ENCODE measurements at regions not wholly inside any gene's neighbourhood (a gene's known extent, or its start where the extent isn't known, plus 50 kb on each side); places are given as distances from the start of the nearest gene placed in this dataset.

GRCh38 chr6:150729188-150729748 is 129.6 kb downstream of the PLEKHG1 start:
- intact Hi-C loops (cut with micrococcal nuclease; ENCODE audit: unreplicated experiment) (no loop called here), in situ Hi-C loops (cut with HindIII; ENCODE audit: extremely low pct_ligation_motif_present, low pct_unique_long_range_greater_than_20kb) (no loop called here)
- FAIRE-seq = no peak
- H3K4me3 ChIP-seq (replicated peaks in 1 of 3; ENCODE audit: insufficient read depth in 1 of 3, low read depth in 2 of 3, low read length in 3 of 3) = no peak overlapping the region
- no peak for DNase-seq (ENCODE audit: low spot score)
- 22% methylated on average over 7 of the region's 7 CpGs for WGBS (ENCODE audit: low lambda C conversion rate)
- no peak overlapping the region for H2AFZ ChIP-seq (ENCODE audit: low read length)
- BruUV-seq (replicated peaks) = no TSS peak
- CTCF ChIA-PET (ENCODE audit: low intra/inter-chr PET ratio, low total read pairs) = no interaction called here
- no peaks in the 10 kb centered on the region for H3K36me3 ChIP-seq (replicated peaks in 1 of 2; ENCODE audit: control insufficient read depth in 1 of 2, insufficient read depth in 2 of 2, low read length in 2 of 2)
- H4K20me1 ChIP-seq (ENCODE audit: insufficient read depth, low read length) = no peaks in the 10 kb centered on the region
- H3K9ac ChIP-seq (ENCODE audit: insufficient read depth, low read depth, low read length) = no peak overlapping the region
- no peak overlapping the region for H3K4me2 ChIP-seq (ENCODE audit: low read depth, low read length)
- POLR2A ChIA-PET = no interaction called here
- TF ChIP-seq IRX3 (CRISPR knock-in tag; IDR thresholded peaks at IDR 0.05; ENCODE audit: borderline replicate concordance, low read depth) = no peak
- no peak for TF ChIP-seq RAD21 (CRISPR knock-in tag; IDR thresholded peaks at IDR 0.05)
- no peak for TF ChIP-seq SYNCRIP (IDR thresholded peaks at IDR 0.05; ENCODE audit: insufficient read depth, low read depth, low read length)
- no peak overlapping the region for H3K27ac ChIP-seq (ENCODE audit: extremely low read length, insufficient read depth, low read length)
- no peaks in the 10 kb centered on the region for H3K9me3 ChIP-seq (ENCODE audit: low read length)
- ATAC-seq = no peak
- no peaks in the 10 kb centered on the region; a peak in 1 of 5 replicates for H3K27me3 ChIP-seq (ENCODE audit: control insufficient read depth in 1 of 2, insufficient read depth in 2 of 2, low read length in 2 of 2)
- no peaks in the 10 kb centered on the region for H3K79me2 ChIP-seq (ENCODE audit: insufficient read depth, low read length)
- no peaks in the 10 kb centered on the region for H3K4me1 ChIP-seq (ENCODE audit: insufficient read depth, low read length)

DNA sequence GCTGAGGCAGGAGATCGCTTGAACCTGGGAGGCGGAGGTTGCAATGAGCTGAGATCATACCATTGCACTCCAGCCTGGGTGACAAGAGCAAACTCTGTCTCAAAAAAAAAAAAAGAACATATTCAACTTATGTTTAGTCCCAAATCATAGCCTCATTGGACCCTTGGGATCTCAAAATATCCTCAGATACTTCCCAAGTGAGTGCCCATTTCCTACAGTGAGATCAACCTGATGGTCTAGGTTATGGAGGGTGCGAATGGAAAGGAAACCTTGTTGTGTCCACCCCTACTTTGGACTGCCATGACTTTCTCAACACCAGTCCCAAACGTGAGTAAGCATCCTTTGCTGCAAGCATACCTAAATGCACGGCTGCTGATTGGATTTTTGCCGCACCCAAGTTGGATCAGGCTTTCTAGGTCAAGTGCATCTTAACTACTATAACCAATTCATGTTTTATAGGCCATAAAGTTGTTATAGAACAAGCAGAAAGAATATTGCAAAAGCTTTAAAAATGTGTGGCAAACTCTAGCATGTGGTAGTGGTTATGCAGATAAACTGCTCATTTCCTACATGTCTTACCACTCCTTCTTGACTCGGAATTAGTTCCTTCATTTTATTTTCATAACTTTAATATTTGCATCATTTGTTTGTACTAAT is 131.2 kb downstream of the PLEKHG1 start:
- CTCF ChIA-PET (ENCODE audit: low intra/inter-chr PET ratio, low total read pairs) = no interaction called here
- Histone ChIP-seq H3K79me2 (ENCODE audit: insufficient read depth, low read length) (no peaks in the 10 kb centered on the region), H2AFZ (ENCODE audit: low read length) (no peak overlapping the region), H3K4me3 (replicated peaks in 1 of 3; ENCODE audit: insufficient read depth in 1 of 3, low read depth in 2 of 3, low read length in 3 of 3) (no peak overlapping the region), H3K9me3 (ENCODE audit: low read length) (no peaks in the 10 kb centered on the region), H3K36me3 (replicated peaks in 1 of 2; ENCODE audit: control insufficient read depth in 1 of 2, insufficient read depth in 2 of 2, low read length in 2 of 2) (no peaks in the 10 kb centered on the region), H3K27ac (ENCODE audit: extremely low read length, insufficient read depth, low read length) (no peak overlapping the region), H3K4me1 (ENCODE audit: insufficient read depth, low read length) (no peaks in the 10 kb centered on the region), H3K27me3 (ENCODE audit: control insufficient read depth in 1 of 2, insufficient read depth in 2 of 2, low read length in 2 of 2) (no peaks in the 10 kb centered on the region; a peak in 1 of 5 replicates), H4K20me1 (ENCODE audit: insufficient read depth, low read length) (no peaks in the 10 kb centered on the region), H3K9ac (ENCODE audit: insufficient read depth, low read depth, low read length) (no peak overlapping the region), H3K4me2 (ENCODE audit: low read depth, low read length) (no peak overlapping the region)
- no TSS peak for BruUV-seq (replicated peaks)
- WGBS (ENCODE audit: low lambda C conversion rate) = 47% methylated on average over 7 of the region's 7 CpGs
- no peak for DNase-seq (ENCODE audit: low spot score)
- intact Hi-C loops (cut with micrococcal nuclease; ENCODE audit: unreplicated experiment) (no loop called here), in situ Hi-C loops (cut with HindIII; ENCODE audit: extremely low pct_ligation_motif_present, low pct_unique_long_range_greater_than_20kb) (no loop called here)
- no peak for FAIRE-seq
- POLR2A ChIA-PET = no interaction called here
- ATAC-seq = no peak
- TF ChIP-seq, protein P1, sequence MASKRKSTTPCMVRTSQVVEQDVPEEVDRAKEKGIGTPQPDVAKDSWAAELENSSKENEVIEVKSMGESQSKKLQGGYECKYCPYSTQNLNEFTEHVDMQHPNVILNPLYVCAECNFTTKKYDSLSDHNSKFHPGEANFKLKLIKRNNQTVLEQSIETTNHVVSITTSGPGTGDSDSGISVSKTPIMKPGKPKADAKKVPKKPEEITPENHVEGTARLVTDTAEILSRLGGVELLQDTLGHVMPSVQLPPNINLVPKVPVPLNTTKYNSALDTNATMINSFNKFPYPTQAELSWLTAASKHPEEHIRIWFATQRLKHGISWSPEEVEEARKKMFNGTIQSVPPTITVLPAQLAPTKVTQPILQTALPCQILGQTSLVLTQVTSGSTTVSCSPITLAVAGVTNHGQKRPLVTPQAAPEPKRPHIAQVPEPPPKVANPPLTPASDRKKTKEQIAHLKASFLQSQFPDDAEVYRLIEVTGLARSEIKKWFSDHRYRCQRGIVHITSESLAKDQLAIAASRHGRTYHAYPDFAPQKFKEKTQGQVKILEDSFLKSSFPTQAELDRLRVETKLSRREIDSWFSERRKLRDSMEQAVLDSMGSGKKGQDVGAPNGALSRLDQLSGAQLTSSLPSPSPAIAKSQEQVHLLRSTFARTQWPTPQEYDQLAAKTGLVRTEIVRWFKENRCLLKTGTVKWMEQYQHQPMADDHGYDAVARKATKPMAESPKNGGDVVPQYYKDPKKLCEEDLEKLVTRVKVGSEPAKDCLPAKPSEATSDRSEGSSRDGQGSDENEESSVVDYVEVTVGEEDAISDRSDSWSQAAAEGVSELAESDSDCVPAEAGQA (IDR thresholded peaks at IDR 0.05; ENCODE audit: low read depth) = no peak
- TF ChIP-seq, protein P1 (CRISPR knock-in tag; IDR thresholded peaks at IDR 0.05; ENCODE audit: borderline replicate concordance) = no peak
- no peak for TF ChIP-seq HNF1A (IDR thresholded peaks at IDR 0.05; ENCODE audit: low read depth)
- no peak for TF ChIP-seq HNF1A (CRISPR knock-in tag; IDR thresholded peaks at IDR 0.05; ENCODE audit: borderline replicate concordance)
- TF ChIP-seq ZNF30 (CRISPR knock-in tag; IDR thresholded peaks at IDR 0.05) = no peak

Measured in HepG2 (cell line).